ENCODE measurements at regions not wholly inside any gene's neighbourhood (a gene's known extent, or its start where the extent isn't known, plus 50 kb on each side); places are given as distances from the start of the nearest gene placed in this dataset.
"Not testable (repeated sequence)": the region's sequence is repeated elsewhere in the genome, so short reads cannot be mapped to it uniquely, and the experiment has no call there.

DNA sequence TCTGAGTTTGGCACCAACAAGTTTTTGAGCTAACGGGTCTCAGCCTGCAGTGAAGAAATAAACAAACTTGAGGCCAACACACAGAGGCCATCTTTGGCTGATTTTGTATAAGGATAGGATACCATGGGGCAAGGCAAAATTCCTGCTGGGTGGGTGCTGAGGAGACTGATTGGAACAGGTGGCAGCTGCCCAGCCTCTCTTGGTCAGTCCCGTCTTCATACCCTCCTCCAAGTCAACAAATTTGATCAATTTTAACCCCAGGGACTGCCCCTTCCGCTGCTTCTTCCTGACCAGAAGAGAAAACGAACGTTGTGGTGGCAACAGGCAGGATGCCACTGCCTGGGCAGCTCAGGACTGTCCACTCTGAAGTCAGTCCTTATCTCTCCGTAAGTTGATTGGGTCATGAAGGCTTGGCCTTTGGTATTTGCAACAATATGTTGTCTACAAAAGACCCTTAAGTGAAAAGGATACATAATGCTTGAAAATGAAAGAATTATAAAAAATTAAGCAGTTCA, 139.3 kb downstream of the SPP2 start:
- no peak for DNase-seq (ENCODE audit: low spot score)

GRCh38 chr2:234189230-234189629, 138.7 kb downstream of the SPP2 start:
- DNase-seq (ENCODE audit: low spot score) = no peak

- no peak for DNase-seq (ENCODE audit: low spot score)
Observed at GRCh38 chr2:234187646-234188174, 137.2 kb downstream of the SPP2 start.

- no peak for DNase-seq (ENCODE audit: low spot score)
Observed at GRCh38 chr2:234181121-234181520, 130.6 kb downstream of the SPP2 start.

- no peak for DNase-seq (ENCODE audit: low spot score)
Observed at GRCh38 chr2:234179031-234179363, 128.5 kb downstream of the SPP2 start.

DNA sequence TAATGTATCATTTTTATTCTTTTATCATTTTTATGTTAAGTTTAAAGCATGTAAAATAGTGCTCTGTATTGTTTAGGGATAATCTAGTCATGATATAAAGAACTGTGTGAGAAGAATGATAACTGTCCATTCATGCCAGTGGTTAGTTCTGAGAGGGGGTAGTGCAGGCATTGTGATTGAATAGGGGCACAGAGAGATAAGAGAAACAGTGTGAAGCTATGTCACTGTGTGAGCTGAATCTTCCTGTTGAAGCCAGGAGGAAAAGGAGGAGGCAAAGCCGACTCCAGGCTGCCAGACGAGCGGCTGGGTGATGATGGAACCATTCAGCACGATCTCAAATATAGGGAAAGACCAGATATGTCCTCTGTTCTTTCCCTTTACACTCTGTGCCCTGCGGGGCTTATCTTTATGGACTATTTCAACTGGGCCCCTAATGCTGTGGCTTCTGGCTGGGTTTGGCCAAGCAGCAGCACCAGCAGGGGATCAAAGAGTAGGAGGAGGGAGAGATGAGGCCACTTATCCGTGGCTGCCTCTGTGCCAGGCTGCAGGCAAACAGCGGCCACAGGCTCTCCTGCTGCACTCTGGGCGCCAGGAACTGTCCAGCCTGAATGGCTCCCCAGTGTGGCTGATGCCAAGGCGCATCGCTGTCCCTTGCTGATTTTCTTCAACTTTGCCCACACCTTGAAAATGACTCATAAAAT, 128.0 kb downstream of the SPP2 start:
- DNase-seq (ENCODE audit: low spot score) = no peak

DNA sequence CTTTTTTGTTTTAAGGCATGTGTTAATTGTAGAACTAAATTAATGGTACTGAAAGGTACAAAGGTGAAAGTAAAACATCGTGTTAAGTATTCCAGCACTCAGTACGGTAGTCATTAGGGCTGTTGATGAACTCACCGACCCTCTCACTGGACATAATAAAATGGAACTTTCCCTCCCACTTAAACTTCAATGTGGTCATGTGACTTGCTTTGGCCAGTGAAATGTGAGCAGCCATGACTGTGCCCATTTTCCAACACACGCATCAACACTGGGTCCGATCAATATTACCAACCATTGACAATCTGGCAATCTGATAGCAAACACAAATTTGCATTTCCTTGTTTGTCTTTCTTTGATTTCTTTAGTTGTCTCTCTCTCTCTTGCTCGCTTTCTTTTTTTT, 125.1 kb downstream of the SPP2 start:
- DNase-seq (ENCODE audit: low spot score) = no peak

DNA sequence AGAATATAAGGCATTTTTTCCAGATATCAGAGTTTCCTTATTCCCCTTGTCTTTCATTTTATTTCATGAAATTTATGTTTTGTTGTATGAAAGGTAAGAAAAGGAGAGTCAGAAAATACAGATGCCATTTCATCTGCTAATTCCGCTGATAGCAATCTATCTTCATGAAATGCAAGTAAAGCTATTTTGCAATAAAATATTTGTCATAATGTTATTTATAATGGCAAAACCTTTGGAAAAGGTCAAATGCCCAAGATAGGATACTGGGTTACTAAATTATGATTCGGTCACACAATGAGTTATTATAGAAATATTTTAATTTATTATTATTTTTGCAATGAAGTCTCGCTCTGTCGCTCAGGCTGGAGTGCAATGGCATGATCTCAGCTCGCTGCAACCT, 124.2 kb downstream of the SPP2 start:
- no peak for DNase-seq (ENCODE audit: low spot score)

GRCh38 chr2:234172532-234172931, 122.0 kb downstream of the SPP2 start:
- DNase-seq (ENCODE audit: low spot score) = no peak

- no peak for DNase-seq (ENCODE audit: low spot score)
Observed at GRCh38 chr2:234172066-234172465, 121.6 kb downstream of the SPP2 start.

- DNase-seq (ENCODE audit: low spot score) = no peak
Observed at GRCh38 chr2:234171666-234172065, 121.2 kb downstream of the SPP2 start.

DNA sequence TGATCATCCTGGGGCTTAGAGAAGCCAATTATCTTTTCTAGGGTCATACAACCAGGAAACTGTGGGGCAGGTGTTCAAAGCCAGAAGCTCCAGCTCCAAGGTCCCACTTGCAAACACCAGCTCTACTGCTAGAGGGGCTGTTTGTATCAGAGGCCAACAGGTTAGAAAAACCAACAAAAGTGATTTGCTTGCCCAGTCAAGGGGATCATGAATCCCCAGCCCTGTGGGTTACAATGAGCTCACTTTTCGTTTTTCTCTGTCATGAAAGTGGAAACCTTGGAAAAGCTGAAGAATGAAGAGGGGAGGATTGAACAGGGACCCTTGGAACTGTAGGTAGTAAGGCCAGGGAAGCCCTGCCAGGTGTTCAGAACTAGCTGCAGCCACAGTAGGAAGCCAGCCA, 119.2 kb downstream of the SPP2 start:
- no peak for DNase-seq (ENCODE audit: low spot score)

GRCh38 chr2:234168605-234169570, 118.4 kb downstream of the SPP2 start:
- DNase-seq (ENCODE audit: low spot score) = not testable (repeated sequence)

DNA sequence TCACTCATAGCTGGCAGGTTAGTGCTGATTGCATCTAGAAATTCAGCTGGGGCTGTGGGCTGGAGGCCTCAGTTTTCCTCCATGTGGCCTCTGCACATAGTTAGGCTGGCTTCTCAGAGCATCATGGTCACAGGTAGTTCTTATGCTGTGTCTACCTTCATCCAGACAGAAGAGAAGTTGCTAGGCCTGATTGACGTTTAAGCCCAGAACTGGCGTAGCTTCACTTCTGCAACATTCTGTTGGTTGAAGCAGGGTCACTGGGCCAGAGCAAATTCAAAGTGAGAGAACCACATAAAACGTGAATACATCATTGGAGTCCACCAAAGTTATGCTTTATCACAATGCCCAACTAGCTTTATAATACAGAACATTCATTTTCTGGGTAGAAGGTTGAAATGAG, 116.0 kb downstream of the SPP2 start:
- no peak for DNase-seq (ENCODE audit: low spot score)

DNA sequence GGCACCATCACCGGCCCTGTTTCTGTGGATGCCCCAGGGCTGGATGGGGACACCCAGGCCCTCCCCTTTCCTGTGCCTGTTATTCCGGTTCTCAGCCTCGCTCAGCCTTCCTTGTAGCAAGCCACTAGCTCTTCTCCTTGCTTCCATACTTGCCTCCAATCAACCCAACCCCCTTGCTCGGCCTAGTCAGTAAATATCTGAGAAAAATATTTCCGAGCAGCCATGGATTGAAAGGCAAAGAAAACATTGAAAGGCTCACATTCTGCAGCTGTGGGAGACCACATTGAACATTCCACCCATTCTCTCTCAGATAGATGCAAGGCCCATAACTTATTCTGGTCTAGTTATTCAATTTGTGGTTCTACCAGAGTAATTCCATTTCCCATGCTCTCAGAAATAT, 114.9 kb downstream of the SPP2 start:
- DNase-seq (ENCODE audit: low spot score) = no peak

DNA sequence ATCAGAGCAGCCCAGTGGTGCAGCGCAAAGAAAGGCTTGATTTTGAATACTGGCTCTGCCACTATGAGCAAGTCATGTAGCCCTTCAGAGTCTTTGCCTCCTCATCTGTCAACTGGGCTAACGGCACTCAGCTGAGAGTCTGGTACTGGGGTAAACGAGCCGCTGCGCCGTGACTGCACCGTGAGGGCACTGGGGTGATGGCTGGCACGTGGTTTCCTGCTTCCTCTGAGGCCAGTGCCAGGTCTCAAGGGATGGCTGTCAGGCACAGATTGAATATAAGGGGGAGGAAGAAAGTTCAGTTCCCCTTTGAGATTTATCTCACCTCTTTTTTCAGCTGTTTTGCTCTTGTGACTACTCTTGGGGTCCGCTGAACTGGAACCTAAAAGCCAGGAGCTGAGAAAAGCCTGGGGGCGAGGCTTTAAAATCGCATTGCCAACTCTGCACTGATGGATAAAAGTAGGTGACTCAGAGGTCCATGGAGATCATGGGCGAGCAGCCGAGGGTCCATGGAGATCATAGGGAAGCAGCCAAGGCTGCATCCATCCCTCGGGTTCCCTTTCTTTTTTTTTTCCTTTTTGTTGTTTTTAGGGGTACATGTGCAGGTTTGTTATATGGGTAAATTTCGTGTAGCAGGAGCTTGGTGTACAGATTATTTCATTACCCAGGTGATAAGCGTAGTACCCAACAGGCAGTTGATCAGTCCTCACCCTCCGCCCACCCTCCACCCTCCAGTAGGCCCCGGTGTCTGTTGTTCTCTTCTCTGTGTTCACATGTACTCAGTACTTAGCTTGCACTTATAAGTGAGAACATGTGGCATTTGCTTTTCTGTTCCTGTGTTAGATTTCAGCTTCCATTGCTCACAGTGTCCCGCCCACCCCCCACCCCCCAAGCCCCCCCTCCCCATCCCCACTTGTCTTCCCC, 114.3 kb downstream of the SPP2 start:
- peak; percentile 80 for DNase-seq (ENCODE audit: low spot score)

DNA sequence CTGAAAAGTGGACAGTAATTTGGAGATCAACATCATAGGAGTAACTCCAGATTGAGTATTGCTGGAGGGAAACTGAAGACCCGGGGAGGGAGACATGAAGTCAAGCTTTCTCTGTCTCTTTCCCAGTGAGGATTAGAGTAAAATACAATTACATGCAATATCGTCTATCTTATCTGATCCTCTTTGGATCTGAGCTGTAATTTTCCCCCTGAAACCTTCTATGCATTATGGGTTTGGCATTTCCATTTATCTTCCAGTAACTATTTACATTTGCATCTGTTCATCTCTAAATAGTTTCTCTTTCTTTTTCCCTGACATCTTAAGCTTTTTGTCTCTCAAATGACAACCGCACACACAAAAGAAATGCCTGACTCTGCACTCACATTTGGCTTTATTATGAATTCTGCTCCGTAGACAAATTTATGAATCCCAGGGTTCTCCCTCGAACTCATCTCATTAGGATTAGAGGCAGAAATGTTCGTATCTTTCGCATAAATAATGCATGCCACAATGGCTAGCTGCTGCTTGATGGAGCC, 113.1 kb downstream of the SPP2 start:
- DNase-seq (ENCODE audit: low spot score) = no peak

DNA sequence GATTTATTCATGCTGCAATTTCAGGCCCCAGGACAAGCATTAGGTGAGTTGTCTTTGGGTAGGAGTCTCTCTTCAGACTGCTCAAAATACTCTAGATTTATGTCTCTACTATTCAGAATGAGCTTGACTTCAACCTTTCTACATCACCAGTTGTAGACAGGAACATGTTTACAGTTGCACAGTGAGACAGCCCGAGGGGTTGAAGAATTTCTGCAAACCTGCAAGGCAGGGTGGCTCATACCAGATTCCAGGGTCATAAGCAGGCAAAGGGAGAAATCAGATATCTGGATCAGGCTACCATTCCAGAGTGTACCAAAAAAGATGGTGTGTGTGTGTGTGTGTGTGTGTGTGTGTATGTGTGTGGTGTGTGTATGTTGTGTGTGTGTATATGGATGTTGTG, 112.4 kb downstream of the SPP2 start:
- no peak for DNase-seq (ENCODE audit: low spot score)

DNA sequence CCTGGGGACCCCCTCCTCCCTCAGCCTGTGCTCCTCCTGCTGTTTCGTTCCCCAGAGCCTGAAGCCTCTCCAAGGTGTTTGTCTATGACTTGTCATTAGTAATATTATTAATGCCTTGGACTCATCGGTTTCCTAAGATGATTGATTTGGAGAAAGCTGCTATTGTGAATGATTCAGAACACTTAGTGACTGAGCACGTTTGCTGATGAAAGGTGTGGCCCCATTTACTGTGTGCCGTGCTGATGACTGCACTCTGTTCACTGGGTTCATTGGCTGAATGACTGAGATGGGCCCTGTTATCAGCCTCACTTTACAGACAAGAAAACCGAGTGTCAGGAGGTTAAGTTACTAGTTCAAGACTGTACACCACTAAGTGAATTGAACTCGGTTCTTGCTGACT, 111.4 kb downstream of the SPP2 start:
- no peak for DNase-seq (ENCODE audit: low spot score)

DNA sequence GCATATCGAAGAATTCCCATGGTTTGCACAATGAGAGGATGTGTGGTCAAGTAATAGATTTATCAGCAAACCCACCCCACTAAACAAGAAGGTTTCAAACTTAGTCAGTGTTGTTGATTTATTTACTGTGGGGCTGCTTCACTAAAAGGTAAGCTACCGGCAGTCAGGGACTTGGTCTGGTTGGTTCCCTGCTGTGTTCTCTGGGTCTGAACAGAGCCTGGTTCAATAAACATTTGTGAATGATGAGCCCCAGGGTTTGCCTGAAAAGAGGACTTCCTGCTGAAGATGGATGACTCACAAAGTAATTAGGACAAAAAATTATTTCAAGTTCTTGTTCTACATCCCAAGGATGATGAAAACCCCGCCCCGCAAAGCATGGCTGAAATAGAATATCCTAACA, 108.3 kb downstream of the SPP2 start:
- DNase-seq (ENCODE audit: low spot score) = no peak

DNA sequence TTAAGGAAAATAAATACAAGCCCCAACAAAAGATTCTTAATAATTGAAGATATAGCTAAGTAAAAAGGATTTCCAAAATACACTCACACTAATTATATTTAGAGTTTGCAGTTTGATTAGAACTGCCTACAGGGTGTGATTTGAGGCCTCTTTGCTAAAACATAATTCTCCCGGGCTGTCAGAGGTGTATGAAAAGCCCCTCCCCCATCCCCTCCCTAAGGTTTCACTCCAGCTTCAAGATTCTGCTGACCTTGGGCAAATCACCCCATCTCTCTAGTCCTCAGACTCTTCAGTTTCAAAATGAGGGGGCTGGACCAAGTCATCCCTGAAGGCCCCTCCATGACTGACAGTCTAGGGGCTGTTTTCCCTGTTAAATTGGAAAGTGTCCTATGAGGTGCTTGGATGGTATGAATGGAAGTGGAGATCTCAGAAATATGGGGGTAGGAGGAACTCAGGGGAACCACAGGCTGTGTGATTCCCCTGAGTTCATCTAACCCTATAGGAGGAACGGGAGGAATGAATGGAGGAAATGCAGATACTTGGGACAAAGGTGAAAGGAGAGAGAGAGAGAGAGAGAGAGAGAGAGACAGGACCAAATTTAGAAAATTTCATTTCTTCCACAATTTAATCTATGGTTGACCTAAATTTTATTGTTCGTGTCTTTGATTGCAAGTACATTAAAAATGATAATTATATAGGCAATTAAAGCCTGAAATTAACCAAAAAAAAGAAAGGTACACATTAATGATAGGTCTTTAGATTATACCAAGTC, 107.5 kb downstream of the SPP2 start:
- DNase-seq (ENCODE audit: low spot score) = no peak
